ENCODE measurements at regions not wholly inside any gene's neighbourhood (a gene's known extent, or its start where the extent isn't known, plus 50 kb on each side); places are given as distances from the start of the nearest gene placed in this dataset.

DNA sequence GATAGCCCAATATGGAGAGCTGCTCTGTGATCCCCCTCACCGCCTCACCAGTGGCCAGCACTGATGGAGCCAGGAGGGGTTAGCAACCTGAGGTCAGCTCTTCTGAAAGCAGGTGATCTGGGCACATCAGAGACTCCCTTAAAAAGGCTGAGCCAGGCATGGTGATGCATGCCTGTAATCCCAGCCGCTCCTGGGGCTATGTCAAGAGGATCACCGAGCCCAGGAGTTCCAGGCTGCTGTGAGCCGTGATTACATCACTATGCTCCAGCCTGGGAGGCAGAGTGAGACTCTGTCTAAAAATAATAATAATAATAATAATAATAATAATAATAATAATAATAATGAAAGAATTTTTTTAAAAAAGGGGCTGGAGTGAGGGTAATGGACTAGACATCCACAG is 66.6 kb upstream of the HRH2 start:
- ChIA-PET POLR2A (no interaction called here), CTCF (no interaction called here)

DNA sequence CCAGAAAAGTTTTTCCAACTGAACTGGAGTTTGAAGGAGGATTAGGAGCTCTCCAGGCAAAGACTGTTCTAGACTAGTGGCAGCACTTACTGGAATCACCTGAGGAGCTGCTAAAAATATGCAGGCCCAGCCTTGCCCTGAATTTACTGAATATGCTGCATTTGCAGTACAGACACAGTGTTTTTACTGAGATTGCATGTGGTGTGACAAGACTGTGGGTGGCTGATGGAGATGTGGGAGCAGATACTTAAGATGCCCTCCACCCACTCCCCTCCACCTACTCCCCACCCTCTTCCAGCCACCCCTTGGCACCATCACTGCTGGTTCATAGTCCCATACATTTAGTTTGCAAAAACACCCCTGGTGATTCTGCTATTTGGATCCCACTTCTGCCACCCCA is 64.1 kb upstream of the HRH2 start:
- CTCF ChIA-PET, result no interaction called here

More for the DNA sequence above, 66.6 kb upstream of the HRH2 start:
- no peak for DNase-seq (ENCODE audit: extremely low spot score)
- TF ChIP-seq CTBP1 (IDR thresholded peaks at IDR 0.05; ENCODE audit: borderline replicate concordance), result no peak
- no peak for TF ChIP-seq TARDBP (IDR thresholded peaks at IDR 0.05)
- no peak for TF ChIP-seq ELF4 (IDR thresholded peaks at IDR 0.05)
- TF ChIP-seq HDGF (IDR thresholded peaks at IDR 0.05; ENCODE audit: borderline replicate concordance), result no peak
- no peak for TF ChIP-seq SP1 (IDR thresholded peaks at IDR 0.05)
- no peak for TF ChIP-seq FOXA1 (IDR thresholded peaks at IDR 0.05)
- no peak for TF ChIP-seq ARNT (IDR thresholded peaks at IDR 0.05)
- no peak for TF ChIP-seq NFRKB (IDR thresholded peaks at IDR 0.05)
- TF ChIP-seq ZNF384 (IDR thresholded peaks at IDR 0.05), result no peak
- TF ChIP-seq FOXM1 (IDR thresholded peaks at IDR 0.05; ENCODE audit: borderline replicate concordance), result no peak
- TF ChIP-seq L3MBTL2 (conservative IDR thresholded peaks at IDR 0.05), result no peak
- TF ChIP-seq LEF1 (IDR thresholded peaks at IDR 0.05; ENCODE audit: borderline replicate concordance), result no peak
- TF ChIP-seq FOXK2 (IDR thresholded peaks at IDR 0.05), result no peak
- TF ChIP-seq PKNOX1 (IDR thresholded peaks at IDR 0.05), result no peak
- no peak for TF ChIP-seq SUZ12 (IDR thresholded peaks at IDR 0.05)

DNA sequence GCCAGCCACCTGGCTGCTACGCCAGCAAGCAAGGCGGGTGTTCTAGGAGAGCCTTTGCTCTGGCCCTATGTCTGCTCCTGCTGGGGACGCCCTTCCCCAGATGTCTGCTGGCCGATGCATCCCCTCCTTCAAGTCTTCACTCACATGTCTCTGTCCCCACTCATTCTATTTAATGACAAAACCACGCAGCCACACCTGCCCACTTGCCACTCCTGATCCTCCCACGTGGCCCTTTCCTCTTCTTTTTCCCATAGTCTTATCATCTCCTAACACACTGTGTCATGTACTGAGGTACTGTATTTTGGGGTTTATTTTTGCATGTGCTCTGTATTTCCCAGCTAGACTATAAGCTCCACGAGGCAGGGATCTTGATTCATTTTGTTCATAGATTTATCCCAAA is 62.0 kb upstream of the HRH2 start:
- ChIA-PET CTCF (no interaction called here), POLR2A (no interaction called here)
- TF ChIP-seq FOXA1 (IDR thresholded peaks at IDR 0.05) (no peak), CTBP1 (IDR thresholded peaks at IDR 0.05; ENCODE audit: borderline replicate concordance) (no peak), LEF1 (IDR thresholded peaks at IDR 0.05; ENCODE audit: borderline replicate concordance) (no peak), ZNF384 (IDR thresholded peaks at IDR 0.05) (no peak)
- no peak for DNase-seq (ENCODE audit: extremely low spot score)

More for the DNA sequence above, 64.1 kb upstream of the HRH2 start:
- TF ChIP-seq L3MBTL2 (conservative IDR thresholded peaks at IDR 0.05), result no peak
- no peak for TF ChIP-seq SP1 (IDR thresholded peaks at IDR 0.05)
- no peak for TF ChIP-seq ARNT (IDR thresholded peaks at IDR 0.05)
- no peak for TF ChIP-seq FOXK2 (IDR thresholded peaks at IDR 0.05)
- TF ChIP-seq BHLHE40 (IDR thresholded peaks at IDR 0.05; ENCODE audit: borderline replicate concordance), result no peak
- TF ChIP-seq HDGF (IDR thresholded peaks at IDR 0.05; ENCODE audit: borderline replicate concordance), result no peak
- TF ChIP-seq NFRKB (IDR thresholded peaks at IDR 0.05), result no peak
- no peak for TF ChIP-seq FOXM1 (IDR thresholded peaks at IDR 0.05; ENCODE audit: borderline replicate concordance)
- no peak for TF ChIP-seq CTBP1 (IDR thresholded peaks at IDR 0.05; ENCODE audit: borderline replicate concordance)
- no peak for TF ChIP-seq FOXA1 (IDR thresholded peaks at IDR 0.05)
- DNase-seq (ENCODE audit: extremely low spot score), result no peak
- POLR2A ChIA-PET, result no interaction called here

DNA sequence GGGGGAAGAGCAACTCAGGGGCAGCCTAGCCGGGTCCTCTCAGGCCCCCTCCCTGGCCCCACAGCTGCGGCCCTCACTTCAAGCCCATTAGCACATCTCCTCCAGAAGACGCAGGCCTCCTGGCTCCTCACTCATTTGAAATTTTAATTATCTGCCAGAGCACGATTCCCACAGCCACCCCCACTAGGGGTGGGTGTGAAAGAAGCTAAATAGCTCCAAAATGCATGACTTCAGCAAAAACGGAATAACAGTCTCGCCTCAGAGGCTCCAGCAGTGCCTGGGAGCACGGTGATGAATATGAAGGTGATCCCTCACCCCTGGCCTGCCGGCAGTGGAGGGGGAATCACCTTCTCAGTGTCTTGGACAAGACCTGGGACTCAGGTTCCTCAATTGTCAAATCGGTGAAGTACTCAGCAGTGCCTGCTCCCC is 61.1 kb upstream of the HRH2 start:
- no peak for TF ChIP-seq ARNT (IDR thresholded peaks at IDR 0.05)
- no peak for TF ChIP-seq HDGF (IDR thresholded peaks at IDR 0.05; ENCODE audit: borderline replicate concordance)
- TF ChIP-seq ZNF384 (IDR thresholded peaks at IDR 0.05), result no peak
- TF ChIP-seq BHLHE40 (IDR thresholded peaks at IDR 0.05; ENCODE audit: borderline replicate concordance), result no peak
- no peak for TF ChIP-seq L3MBTL2 (conservative IDR thresholded peaks at IDR 0.05)
- TF ChIP-seq NFRKB (IDR thresholded peaks at IDR 0.05), result no peak
- DNase-seq (ENCODE audit: extremely low spot score), result no peak
- ChIA-PET CTCF (no interaction called here), POLR2A (no interaction called here)

DNA sequence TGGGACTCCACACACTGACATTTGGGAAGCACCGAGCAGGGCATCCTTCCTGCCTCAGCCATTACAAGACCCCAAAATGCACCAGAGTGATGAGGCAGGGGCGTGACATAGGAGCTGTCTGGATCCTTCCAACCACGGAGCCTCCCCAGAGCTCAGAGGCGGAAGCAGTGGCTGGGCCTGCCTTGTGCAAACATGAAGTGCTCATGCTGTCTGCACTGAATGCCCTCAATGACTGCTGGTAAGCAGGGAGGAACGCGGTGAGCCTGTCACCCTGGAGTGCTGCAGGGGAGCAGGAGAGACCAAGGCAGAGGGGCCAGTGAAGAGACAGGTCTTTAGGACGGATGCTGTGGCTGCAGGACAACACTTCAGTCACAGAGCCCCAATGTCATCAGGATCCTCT is 60.2 kb upstream of the HRH2 start:
- POLR2A ChIA-PET, result no interaction called here

DNA sequence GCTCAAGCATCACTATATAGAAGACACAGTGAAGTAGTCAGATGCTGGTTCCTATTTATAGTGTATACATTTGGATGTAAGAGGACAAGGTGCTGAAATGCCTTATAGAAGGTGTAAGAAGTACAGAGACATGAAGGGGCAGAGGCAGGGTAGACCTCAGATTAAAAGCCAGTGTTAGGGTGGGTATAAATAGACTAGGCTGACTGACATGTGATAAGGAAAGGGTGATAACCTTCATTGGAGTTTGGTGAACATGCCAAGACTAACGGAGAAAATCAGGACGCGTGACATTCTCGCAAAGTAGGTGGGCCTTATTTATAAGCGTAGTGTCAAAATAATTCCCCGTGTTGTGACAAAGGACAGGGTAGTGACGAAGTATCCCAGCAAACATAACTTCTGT is 59.1 kb upstream of the HRH2 start:
- POLR2A ChIA-PET, result no interaction called here
- no peak for TF ChIP-seq BHLHE40 (IDR thresholded peaks at IDR 0.05; ENCODE audit: borderline replicate concordance)
- no peak for TF ChIP-seq FOXK2 (IDR thresholded peaks at IDR 0.05)
- TF ChIP-seq LEF1 (IDR thresholded peaks at IDR 0.05; ENCODE audit: borderline replicate concordance), result no peak
- TF ChIP-seq ZNF384 (IDR thresholded peaks at IDR 0.05), result no peak
- TF ChIP-seq L3MBTL2 (conservative IDR thresholded peaks at IDR 0.05), result no peak
- no peak for TF ChIP-seq NFRKB (IDR thresholded peaks at IDR 0.05)
- no peak for TF ChIP-seq CTBP1 (IDR thresholded peaks at IDR 0.05; ENCODE audit: borderline replicate concordance)
- CTCF ChIA-PET, result no interaction called here

More for the DNA sequence above, 60.2 kb upstream of the HRH2 start:
- CTCF ChIA-PET, result no interaction called here
- no peak for TF ChIP-seq LEF1 (IDR thresholded peaks at IDR 0.05; ENCODE audit: borderline replicate concordance)
- DNase-seq (ENCODE audit: extremely low spot score), result no peak

DNA sequence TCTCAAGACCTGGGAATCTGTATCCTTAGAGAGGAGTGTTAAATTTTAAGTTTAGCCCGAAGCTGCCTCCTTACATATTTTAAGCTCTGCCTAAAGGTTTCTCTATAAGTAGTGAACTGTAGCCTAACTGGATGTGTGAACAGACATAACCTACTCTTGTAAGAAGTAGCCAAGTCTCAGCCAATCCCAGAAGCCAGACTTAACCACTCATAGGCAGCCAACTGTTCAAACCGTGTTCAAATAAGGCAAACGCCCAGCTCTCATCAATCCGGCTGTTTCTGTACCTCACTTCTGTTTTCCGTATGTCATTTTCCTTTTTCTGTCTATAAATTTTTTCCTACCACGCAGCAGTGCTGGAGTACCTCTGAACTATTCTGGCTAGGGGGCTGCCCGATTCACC is 58.7 kb upstream of the HRH2 start:
- DNase-seq (ENCODE audit: extremely low spot score), result no peak
- POLR2A ChIA-PET, result no interaction called here
- TF ChIP-seq HDGF (IDR thresholded peaks at IDR 0.05; ENCODE audit: borderline replicate concordance) (no peak), L3MBTL2 (conservative IDR thresholded peaks at IDR 0.05) (no peak), LEF1 (IDR thresholded peaks at IDR 0.05; ENCODE audit: borderline replicate concordance) (no peak), TARDBP (IDR thresholded peaks at IDR 0.05) (no peak), ELF4 (IDR thresholded peaks at IDR 0.05) (no peak), CTBP1 (IDR thresholded peaks at IDR 0.05; ENCODE audit: borderline replicate concordance) (no peak), BHLHE40 (IDR thresholded peaks at IDR 0.05; ENCODE audit: borderline replicate concordance) (no peak), FOXM1 (IDR thresholded peaks at IDR 0.05; ENCODE audit: borderline replicate concordance) (no peak), FOXA1 (IDR thresholded peaks at IDR 0.05) (no peak), ZNF384 (IDR thresholded peaks at IDR 0.05) (no peak), SP1 (IDR thresholded peaks at IDR 0.05) (no peak), ARNT (IDR thresholded peaks at IDR 0.05) (no peak), PKNOX1 (IDR thresholded peaks at IDR 0.05) (no peak), SUZ12 (IDR thresholded peaks at IDR 0.05) (no peak)
- CTCF ChIA-PET, result no interaction called here

More for the DNA sequence above, 59.1 kb upstream of the HRH2 start:
- DNase-seq (ENCODE audit: extremely low spot score), result no peak

All from HEK293T (cell line).